ENCODE measurements at regions not wholly inside any gene's neighbourhood (a gene's known extent, or its start where the extent isn't known, plus 50 kb on each side); places are given as distances from the start of the nearest gene placed in this dataset.

- H3K27ac ChIP-seq = no peak overlapping the region
- H3K36me3 ChIP-seq = no peaks in the 10 kb centered on the region
- TF ChIP-seq EP300 (IDR thresholded peaks at IDR 0.05) = no peak
- no peak for TF ChIP-seq POLR2A (IDR thresholded peaks at IDR 0.05)
- TF ChIP-seq CTCF (IDR thresholded peaks at IDR 0.05) = no peak
- peaks cover 0 to 32% (median 0%) of the 10 kb centered on the region in 4 donors for H3K4me1 ChIP-seq
- no peaks in the 10 kb centered on the region for H3K9me3 ChIP-seq
- WGBS, 2 donors = 95 to 97% methylated on average over 4 of the region's 4 CpGs
- H3K27me3 ChIP-seq = no peaks in the 10 kb centered on the region
- no peak overlapping the region for H3K4me3 ChIP-seq
- DNase-seq (ENCODE audit: low spot score in 2 of 2) = no peak
These were observed 472.0 kb downstream of the RPS24 start for GRCh38 chr10:78505657-78506056.

GRCh38 chr10:78506614-78507013 is 473.0 kb downstream of the RPS24 start:
- 100% methylated on average over 2 of the region's 2 CpGs for WGBS, 2 donors
- Histone ChIP-seq H3K27me3 (no peaks in the 10 kb centered on the region), H3K27ac (no peak overlapping the region)

GRCh38 chr10:78507510-78508160 is 474.0 kb downstream of the RPS24 start:
- Histone ChIP-seq H3K4me3 (no peak overlapping the region), H3K9me3 (no peaks in the 10 kb centered on the region), H3K36me3 (no peaks in the 10 kb centered on the region), H3K27ac (no peak overlapping the region), H3K4me1 (peaks cover 0 to 43% (median 3%) of the 10 kb centered on the region in 4 donors), H3K27me3 (no peaks in the 10 kb centered on the region)
- no peak for TF ChIP-seq POLR2A (IDR thresholded peaks at IDR 0.05)
- TF ChIP-seq EP300 (IDR thresholded peaks at IDR 0.05) = no peak
- no peak for TF ChIP-seq CTCF (IDR thresholded peaks at IDR 0.05)
- no peak for DNase-seq (ENCODE audit: low spot score in 2 of 2)
- 58 to 71% methylated on average over 8 of the region's 8 CpGs for WGBS, 2 donors

More at GRCh38 chr10:78506614-78507013, 473.0 kb downstream of the RPS24 start:
- no peak for DNase-seq (ENCODE audit: low spot score in 2 of 2)
- Histone ChIP-seq H3K4me3 (no peak overlapping the region), H3K9me3 (no peaks in the 10 kb centered on the region), H3K4me1 (peaks cover 0 to 40% (median under 1%) of the 10 kb centered on the region in 4 donors), H3K36me3 (no peaks in the 10 kb centered on the region)
- TF ChIP-seq CTCF (IDR thresholded peaks at IDR 0.05) = no peak
- no peak for TF ChIP-seq EP300 (IDR thresholded peaks at IDR 0.05)
- no peak for TF ChIP-seq POLR2A (IDR thresholded peaks at IDR 0.05)

- Histone ChIP-seq H3K27ac (no peak overlapping the region), H3K4me1 (peaks cover 0 to 43% (median 3%) of the 10 kb centered on the region in 4 donors), H3K4me3 (no peak overlapping the region), H3K27me3 (no peaks in the 10 kb centered on the region), H3K36me3 (no peaks in the 10 kb centered on the region), H3K9me3 (no peaks in the 10 kb centered on the region)
- DNase-seq (ENCODE audit: low spot score in 2 of 2) = no peak
- TF ChIP-seq POLR2A (IDR thresholded peaks at IDR 0.05) (no peak), CTCF (IDR thresholded peaks at IDR 0.05) (no peak), EP300 (IDR thresholded peaks at IDR 0.05) (no peak)
- WGBS, 2 donors = 60 to 73% methylated on average over 6 of the region's 6 CpGs
These were observed 475.5 kb downstream of the RPS24 start for GRCh38 chr10:78508955-78509748.

All from tibial nerve (tissue), 4 donors.